PC-9 (cell line): ENCODE measurements at regions not wholly inside any gene's neighbourhood (a gene's known extent, or its start where the extent isn't known, plus 50 kb on each side); places are given as distances from the start of the nearest gene placed in this dataset.

Experiments
- CTCF ChIP-seq: fragments of 200-600 bp; sonication (generic); conservative IDR thresholded peaks from 2 replicates; pipeline ENCODE4 v1.6.1; 2017; ENCODE audit warnings: mixed run types, antibody characterized with exemption, mild to moderate bottlenecking, moderate library complexity
- EZH2 ChIP-seq: fragments of 200-600 bp; sonication (generic); IDR thresholded peaks from 2 replicates; pipeline ENCODE4 v1.8.0; 2017; ENCODE audit warnings: antibody characterized with exemption, low read depth

DNA sequence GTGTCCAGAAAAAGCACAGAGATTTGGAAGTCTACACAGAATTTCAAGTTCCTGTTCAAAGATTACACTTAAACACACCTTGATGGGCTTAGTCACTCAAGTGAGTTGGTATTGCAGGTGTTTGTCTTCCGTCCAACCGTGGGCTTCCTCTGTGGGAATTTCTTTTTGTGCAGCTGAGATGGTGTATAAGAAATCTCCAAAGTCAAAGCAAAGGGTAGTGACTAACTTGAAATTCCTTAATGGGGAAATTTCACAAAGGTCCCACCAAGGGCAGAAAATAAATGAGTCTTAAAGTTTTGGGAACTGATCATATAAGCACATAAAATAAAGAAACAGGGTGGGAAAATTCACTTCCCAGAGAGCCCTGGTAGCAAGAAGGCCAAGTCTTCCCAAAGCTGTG is 102.0 kb upstream of the TNFAIP3 start:
- TF ChIP-seq CTCF (no peak), EZH2 (no peak)
